Stimulated activated CD4-positive, alpha-beta T cell treated with anti-CD3 and anti-CD28 coated beads, Interleukin-4, amount 100 ng/mL, for 1 hour (primary cell): ENCODE measurements at regions not wholly inside any gene's neighbourhood (a gene's known extent, or its start where the extent isn't known, plus 50 kb on each side); places are given as distances from the start of the nearest gene placed in this dataset.
"Not testable (repeated sequence)": the region's sequence is repeated elsewhere in the genome, so short reads cannot be mapped to it uniquely, and the experiment has no call there.

Source experiments
- DNase-seq: peaks from one replicate; pipeline ENCODE4 v3.0.0-alpha.2; 2020

DNA sequence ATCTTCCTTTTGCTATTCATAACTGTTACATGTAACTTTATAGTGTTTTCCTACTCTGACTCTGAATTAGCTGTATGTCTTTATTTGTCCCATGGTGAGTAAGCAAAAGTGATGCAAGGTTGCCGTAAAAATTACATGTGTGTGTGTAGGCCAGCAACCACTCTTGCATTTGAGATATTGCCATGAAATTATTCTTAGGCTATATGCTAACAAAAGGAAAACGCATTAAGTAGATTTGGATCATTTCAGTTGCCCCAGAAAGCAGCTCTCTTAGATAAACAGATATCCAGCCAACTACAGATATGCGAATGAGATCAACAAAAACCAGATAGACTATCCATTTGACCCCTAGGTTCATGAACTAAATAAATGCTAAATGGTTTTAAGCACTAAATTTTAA, 73.6 kb downstream of the CYLC2 start:
- no peak for DNase-seq

- DNase-seq: no peak
Observed at GRCh38 chr9:103078581-103078980, 83.4 kb downstream of the CYLC2 start.

- no peak for DNase-seq
Observed at GRCh38 chr9:103082494-103082893, 87.4 kb downstream of the CYLC2 start.

DNA sequence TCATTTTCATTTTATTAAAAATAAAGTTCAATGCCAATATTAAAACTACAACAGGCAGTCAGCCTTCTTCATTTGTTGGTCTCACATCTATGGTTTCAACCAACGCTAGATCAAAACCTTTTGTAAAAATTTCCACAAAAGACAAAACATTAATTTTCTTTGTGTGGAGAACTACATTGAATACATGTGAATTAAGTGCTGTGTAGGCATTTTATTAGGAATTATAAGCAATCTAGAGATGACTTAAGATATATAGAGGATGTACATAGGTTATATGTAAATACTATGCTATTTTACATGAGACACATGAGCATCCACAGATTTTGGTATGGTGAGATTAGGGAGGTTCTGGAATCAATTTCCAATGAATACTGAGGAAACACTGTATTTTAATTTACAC, 94.2 kb downstream of the CYLC2 start:
- no peak for DNase-seq

- no peak for DNase-seq
Observed at GRCh38 chr9:103104101-103104500, 109.0 kb downstream of the CYLC2 start.

- no peak for DNase-seq
Observed at GRCh38 chr9:103116246-103116645, 121.1 kb downstream of the CYLC2 start.

DNA sequence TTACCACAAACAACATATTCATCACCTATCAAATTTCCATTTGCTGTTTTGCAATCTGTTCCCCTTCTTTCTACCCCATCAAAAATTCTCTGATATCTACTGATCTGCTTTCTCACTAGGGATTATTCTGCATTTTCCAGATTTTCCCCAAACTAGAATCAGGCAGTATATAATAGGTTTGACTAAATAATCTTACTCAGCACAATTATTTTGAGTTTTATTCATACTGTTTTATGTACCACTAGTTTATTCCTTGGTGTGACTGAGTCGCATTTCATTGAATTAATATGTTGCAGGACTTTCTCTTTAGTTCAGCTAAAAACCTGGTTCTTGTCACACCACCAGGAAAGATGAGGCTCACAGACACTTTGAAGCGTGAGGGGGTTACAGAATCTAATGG, 131.4 kb downstream of the CYLC2 start:
- DNase-seq: no peak

- no peak for DNase-seq
Observed at GRCh38 chr9:103139891-103140290, 144.8 kb downstream of the CYLC2 start.

- DNase-seq: no peak
Observed at GRCh38 chr9:103152473-103152872, 157.3 kb downstream of the CYLC2 start.

- DNase-seq: no peak
Observed at GRCh38 chr9:103167530-103167929, 172.4 kb downstream of the CYLC2 start.

DNA sequence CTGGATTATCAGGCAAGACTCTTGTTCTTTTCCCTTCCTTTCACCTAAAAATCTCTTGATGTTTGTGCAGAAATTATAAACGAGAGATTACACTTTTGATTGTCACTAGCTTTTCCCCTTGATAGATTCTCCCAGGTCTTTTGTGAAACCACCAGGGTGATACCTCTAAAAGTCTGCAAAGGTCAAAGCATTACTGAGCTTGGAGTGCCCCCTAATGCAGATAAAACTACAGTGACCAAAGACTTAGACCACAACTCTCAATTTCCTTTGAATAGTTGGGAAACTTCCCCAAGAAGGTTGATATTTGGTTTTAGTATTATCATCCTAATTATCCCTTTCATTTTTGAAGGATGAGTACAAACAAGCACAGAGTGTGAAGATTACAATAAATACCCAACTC, 173.1 kb downstream of the CYLC2 start:
- DNase-seq: no peak

DNA sequence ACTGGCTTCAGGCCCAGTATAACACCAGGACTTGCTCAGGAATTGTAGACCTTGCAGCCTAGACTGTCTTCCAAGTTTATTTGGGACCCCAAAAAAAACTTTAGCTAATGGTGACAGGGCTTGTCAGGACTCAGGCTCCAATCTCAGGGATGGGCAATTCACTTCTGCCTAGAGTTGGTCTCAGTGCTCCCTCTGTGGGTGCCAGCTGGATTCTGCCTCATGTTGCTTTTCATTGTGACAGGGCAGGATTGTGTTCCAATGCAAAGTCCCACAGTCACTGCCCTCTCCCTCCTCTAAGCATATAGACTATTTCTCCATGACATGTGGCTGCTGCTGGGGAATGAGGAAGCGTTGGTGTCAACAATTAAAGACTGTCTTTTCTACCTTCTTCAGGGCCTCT, 174.7 kb downstream of the CYLC2 start:
- DNase-seq: no peak

DNA sequence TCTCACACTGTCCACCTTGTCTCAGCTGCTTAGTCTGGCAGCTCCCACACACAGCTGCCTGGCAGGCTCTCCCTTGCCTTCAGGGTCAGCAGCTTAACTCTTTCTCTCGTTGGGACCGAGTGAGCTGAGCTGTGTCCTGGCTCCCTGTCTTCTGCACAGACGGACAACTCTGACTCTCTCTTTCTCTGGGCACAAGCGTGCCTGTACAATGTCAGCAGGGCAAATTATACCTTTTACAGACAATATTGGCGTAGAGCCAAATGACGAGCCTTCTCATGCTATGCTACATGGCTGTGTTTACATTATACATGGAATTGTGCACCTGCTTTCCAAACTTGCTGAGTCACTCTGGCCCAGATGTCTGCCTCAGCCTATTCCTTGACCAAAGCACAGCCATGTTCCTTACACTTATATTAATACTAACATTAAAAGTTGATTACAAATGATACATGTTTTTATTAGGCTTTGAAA, 188.6 kb downstream of the CYLC2 start:
- DNase-seq: no peak

DNA sequence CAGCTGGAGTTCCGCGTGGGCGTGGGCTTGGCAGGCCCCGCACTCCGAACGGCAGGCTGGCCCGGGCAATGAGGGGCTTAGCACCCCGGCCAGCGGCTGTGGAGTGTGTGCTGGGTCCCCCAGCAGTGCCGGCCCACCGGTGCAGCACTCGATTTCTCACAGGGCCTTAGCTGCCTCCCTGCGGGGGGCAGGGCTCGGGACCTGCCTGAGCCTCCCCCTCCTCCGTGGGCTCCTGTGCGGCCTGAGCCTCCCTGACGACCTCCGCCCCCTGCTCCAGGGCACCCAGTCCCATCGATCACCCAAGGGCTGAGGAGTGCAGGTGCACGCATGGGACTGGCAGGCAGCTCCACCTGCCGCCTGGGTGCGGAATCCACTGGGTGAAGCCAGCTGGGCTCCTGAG, 191.8 kb downstream of the CYLC2 start:
- no peak for DNase-seq

DNA sequence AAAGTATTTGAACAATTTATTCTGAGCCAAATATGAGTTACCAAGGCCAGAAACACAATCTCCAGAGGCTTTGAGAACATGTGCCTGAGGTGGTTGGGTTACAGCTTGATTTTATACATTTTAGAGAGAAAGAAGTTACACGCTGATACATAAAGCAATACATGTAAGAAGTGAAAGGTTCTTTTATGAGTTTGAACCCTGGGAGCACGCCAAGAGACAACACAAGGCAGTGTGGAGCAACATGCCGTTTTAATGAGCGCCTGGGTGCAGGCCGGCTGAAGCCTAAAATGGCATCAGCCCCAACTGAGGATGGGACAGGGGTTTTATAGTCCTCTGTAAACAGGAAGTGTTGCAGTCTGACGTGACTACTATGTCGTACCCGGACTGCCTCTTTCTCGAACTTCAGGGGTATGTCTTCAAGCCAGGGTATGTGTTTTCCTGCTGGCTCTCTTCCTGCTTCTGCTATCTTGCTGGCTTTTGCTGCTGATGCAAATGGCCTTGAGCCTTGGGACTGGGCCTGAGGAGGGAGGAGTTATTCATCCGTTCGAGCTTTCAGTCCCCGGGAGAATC, 193.7 kb downstream of the CYLC2 start:
- no peak for DNase-seq

- DNase-seq: no peak
Observed at GRCh38 chr9:103193992-103194391, 198.9 kb downstream of the CYLC2 start.

GRCh38 chr9:103203172-103203571, 208.0 kb downstream of the CYLC2 start:
- no peak for DNase-seq

GRCh38 chr9:103205881-103206585, 210.9 kb downstream of the CYLC2 start:
- not testable (repeated sequence) for DNase-seq

DNA sequence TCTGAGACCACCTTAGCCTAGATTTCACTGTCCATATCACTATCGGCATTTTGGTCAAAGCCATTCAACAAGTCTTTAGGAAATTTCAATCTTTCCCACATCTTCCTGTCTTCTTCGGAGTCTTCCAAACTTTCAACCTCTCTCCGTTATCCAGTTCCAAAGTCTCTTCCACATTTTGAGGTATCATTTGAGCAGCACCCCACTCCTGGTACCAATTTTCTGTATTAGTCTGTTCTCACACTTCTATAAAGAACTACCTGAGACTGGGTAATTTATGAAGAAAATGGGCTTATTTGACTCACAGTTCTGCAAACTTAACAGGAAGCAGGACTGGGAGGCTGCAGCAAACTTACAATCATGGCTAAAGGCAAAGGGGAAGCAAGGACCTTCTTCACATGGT, 215.5 kb downstream of the CYLC2 start:
- DNase-seq: no peak

DNA sequence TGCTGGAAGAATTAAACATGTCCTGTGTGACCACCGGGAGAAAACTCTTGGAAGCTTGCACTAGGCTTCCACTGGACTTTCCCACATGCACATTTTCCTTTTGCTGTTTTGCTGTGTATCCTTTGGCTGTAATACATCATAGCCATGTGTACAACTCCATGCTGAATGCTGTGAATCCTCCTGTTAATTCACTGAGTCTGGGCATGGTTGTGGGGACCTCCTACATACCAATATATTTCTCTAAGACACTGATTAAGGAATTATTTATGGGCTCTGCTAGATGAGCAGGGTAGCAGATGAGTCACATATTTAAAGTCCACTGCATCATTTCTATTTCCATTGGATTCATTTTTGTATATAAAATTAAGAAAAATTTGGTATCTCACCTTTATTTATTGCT, 220.1 kb downstream of the CYLC2 start:
- DNase-seq: no peak

GRCh38 chr9:103225702-103226646, 230.8 kb downstream of the CYLC2 start:
- no peak for DNase-seq

- no peak for DNase-seq
Observed at GRCh38 chr9:103226647-103227013, 231.5 kb downstream of the CYLC2 start.

DNA sequence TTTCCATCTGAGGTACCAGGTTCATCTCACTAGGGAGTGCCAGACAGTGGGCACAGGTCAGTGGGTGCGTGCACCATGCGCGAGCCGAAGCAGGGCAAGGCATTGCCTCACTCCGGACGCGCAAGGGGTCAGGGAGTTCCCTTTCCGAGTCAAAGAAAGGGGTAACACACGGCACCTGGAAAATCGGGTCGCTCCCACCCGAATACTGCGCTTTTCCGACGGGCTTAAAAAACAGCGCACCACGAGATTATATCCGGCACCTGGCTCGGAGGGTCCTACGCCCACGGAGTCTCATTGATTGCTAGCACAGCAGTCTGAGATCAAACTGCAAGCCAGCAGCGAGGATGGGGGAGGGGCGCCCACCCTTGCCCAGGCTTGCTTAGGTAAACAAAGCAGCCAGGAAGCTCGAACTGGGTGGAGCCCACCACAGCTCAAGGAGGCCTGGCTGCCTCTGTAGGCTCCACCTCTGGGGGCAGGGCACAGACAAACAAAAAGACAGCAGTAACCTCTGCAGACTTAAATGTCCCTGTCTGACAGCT, 242.5 kb downstream of the CYLC2 start:
- not testable (repeated sequence) for DNase-seq

DNA sequence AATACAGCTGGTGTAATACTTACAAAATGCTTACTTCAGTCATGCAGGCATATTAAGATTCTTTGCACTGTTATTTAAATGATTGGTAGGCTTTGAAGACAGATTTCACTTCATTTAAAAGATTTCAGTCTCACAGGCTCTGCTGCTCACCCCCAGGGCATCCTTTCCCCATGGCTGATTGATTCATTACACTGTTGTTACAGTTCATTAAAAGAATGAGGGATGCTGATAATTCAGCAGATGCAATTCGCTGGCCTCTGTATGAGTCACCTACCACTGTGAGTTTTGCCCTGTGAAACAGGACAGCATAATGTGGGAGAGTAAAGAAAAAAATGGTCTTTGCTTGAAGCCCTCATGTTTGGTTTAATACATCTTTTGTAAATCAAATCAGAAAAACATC, 246.9 kb downstream of the CYLC2 start:
- no peak for DNase-seq
